ENCODE measurements at regions not wholly inside any gene's neighbourhood (a gene's known extent, or its start where the extent isn't known, plus 50 kb on each side); places are given as distances from the start of the nearest gene placed in this dataset.

GRCh38 chr1:2925918-2926317 is 95.3 kb upstream of the ACTRT2 start:
- Histone ChIP-seq H4K20me1 (ENCODE audit: insufficient read depth) (no peaks in the 10 kb centered on the region), H3K4me1 (replicated peaks; ENCODE audit: insufficient read depth) (no peaks in the 10 kb centered on the region), H3K27me3 (ENCODE audit: insufficient read depth, low read depth) (peaks cover 98% of the 10 kb centered on the region), H3K4me2 (no peak overlapping the region), H3K27ac (no peak overlapping the region), H3K9me3 (ENCODE audit: insufficient read depth, low read depth) (no peaks in the 10 kb centered on the region), H3F3A (ENCODE audit: insufficient read depth, low read depth) (no peaks in the 10 kb centered on the region), H2AFZ (no peak overlapping the region), H3K36me3 (ENCODE audit: low read depth) (no peaks in the 10 kb centered on the region), H3K79me2 (ENCODE audit: low read depth) (no peaks in the 10 kb centered on the region), H3K9me2 (ENCODE audit: insufficient read depth) (no peaks in the 10 kb centered on the region), H3K4me3 (no peak overlapping the region)
- ChIA-PET POLR2A (ENCODE audit: unreplicated experiment) (no interaction called here), CTCF (no interaction called here)
- BruUV-seq (replicated peaks): no TSS peak
- TF ChIP-seq CTCF (conservative IDR thresholded peaks at IDR 0.05): no peak
- TF ChIP-seq EZH2 (IDR thresholded peaks at IDR 0.05; ENCODE audit: low read depth): no peak
- intact Hi-C loops (cut with micrococcal nuclease; ENCODE audit: unreplicated experiment): no loop called here
- no peak for DNase-seq

- H3K4me3 ChIP-seq: no peak overlapping the region
- no peaks in the 10 kb centered on the region for H4K20me1 ChIP-seq (ENCODE audit: insufficient read depth)
- no peaks in the 10 kb centered on the region for H3K9me3 ChIP-seq (ENCODE audit: insufficient read depth, low read depth)
- H2AFZ ChIP-seq: no peak overlapping the region
- H3K4me2 ChIP-seq: no peak overlapping the region
- no peak for DNase-seq
- intact Hi-C loops (cut with micrococcal nuclease; ENCODE audit: unreplicated experiment): no loop called here
- no peaks in the 10 kb centered on the region for H3K36me3 ChIP-seq (ENCODE audit: low read depth)
- ChIA-PET POLR2A (ENCODE audit: unreplicated experiment) (no interaction called here), CTCF (no interaction called here)
- no peaks in the 10 kb centered on the region for H3F3A ChIP-seq (ENCODE audit: insufficient read depth, low read depth)
- H3K9me2 ChIP-seq (ENCODE audit: insufficient read depth): no peaks in the 10 kb centered on the region
- TF ChIP-seq EZH2 (IDR thresholded peaks at IDR 0.05; ENCODE audit: low read depth): no peak
- TF ChIP-seq CTCF (conservative IDR thresholded peaks at IDR 0.05): no peak
- H3K27me3 ChIP-seq (ENCODE audit: insufficient read depth, low read depth): peaks cover 100% of the 10 kb centered on the region
- H3K27ac ChIP-seq: no peak overlapping the region
- H3K4me1 ChIP-seq (replicated peaks; ENCODE audit: insufficient read depth): no peaks in the 10 kb centered on the region
- no TSS peak for BruUV-seq (replicated peaks)
- H3K79me2 ChIP-seq (ENCODE audit: low read depth): no peaks in the 10 kb centered on the region
Observed at GRCh38 chr1:2926447-2927055, 94.7 kb upstream of the ACTRT2 start.

GRCh38 chr1:2927393-2928360 is 93.6 kb upstream of the ACTRT2 start:
- ChIA-PET POLR2A (ENCODE audit: unreplicated experiment) (no interaction called here), CTCF (no interaction called here)
- no peaks in the 10 kb centered on the region for H4K20me1 ChIP-seq (ENCODE audit: insufficient read depth)
- no peaks in the 10 kb centered on the region for H3K4me1 ChIP-seq (replicated peaks; ENCODE audit: insufficient read depth)
- no peak overlapping the region for H3K27ac ChIP-seq
- H3K27me3 ChIP-seq (ENCODE audit: insufficient read depth, low read depth): peaks cover 100% of the 10 kb centered on the region
- no peak overlapping the region for H3K4me2 ChIP-seq
- DNase-seq: no peak
- no TSS peak for BruUV-seq (replicated peaks)
- H3K9me2 ChIP-seq (ENCODE audit: insufficient read depth): no peaks in the 10 kb centered on the region
- H3K4me3 ChIP-seq: no peak overlapping the region
- H2AFZ ChIP-seq: no peak overlapping the region
- intact Hi-C loops (cut with micrococcal nuclease; ENCODE audit: unreplicated experiment): no loop called here
- H3F3A ChIP-seq (ENCODE audit: insufficient read depth, low read depth): no peaks in the 10 kb centered on the region
- no peak for TF ChIP-seq CTCF (conservative IDR thresholded peaks at IDR 0.05)
- H3K9me3 ChIP-seq (ENCODE audit: insufficient read depth, low read depth): no peaks in the 10 kb centered on the region
- no peaks in the 10 kb centered on the region for H3K36me3 ChIP-seq (ENCODE audit: low read depth)
- H3K79me2 ChIP-seq (ENCODE audit: low read depth): no peaks in the 10 kb centered on the region

Data from PC-9 (cell line).